ENCODE measurements at regions not wholly inside any gene's neighbourhood (a gene's known extent, or its start where the extent isn't known, plus 50 kb on each side); places are given as distances from the start of the nearest gene placed in this dataset.

DNA sequence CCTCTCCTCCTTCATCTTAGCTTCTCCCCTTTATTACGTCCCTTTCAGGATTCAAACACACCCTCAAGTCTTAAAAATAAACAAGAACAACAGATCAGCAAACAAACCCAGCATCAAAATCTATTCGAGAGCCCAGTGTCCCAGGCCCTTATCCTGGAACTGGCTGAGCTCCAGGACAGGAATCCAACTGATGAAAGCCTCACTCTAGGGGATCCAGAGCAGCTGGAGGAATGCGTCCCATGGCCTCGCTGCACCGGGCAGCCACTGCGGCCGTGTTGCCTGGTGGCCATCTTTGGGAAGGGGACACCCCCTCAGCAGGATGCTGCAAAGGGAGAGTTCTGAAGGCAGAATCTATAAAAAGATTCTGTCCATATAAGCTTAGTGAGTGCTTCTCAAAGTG lies 156.5 kb upstream of the BMPER start:
- Histone ChIP-seq H3K27me3 (no peaks in the 10 kb centered on the region), H3K9me3 (no peaks in the 10 kb centered on the region), H3K4me3 (no peak overlapping the region), H3K4me1 (no peaks in the 10 kb centered on the region), H3K36me3 (no peaks in the 10 kb centered on the region), H3K27ac (no peak overlapping the region)
- TF ChIP-seq POLR2A (IDR thresholded peaks at IDR 0.05): no peak
- no peak for TF ChIP-seq EP300 (IDR thresholded peaks at IDR 0.05)
- TF ChIP-seq, protein P1, sequence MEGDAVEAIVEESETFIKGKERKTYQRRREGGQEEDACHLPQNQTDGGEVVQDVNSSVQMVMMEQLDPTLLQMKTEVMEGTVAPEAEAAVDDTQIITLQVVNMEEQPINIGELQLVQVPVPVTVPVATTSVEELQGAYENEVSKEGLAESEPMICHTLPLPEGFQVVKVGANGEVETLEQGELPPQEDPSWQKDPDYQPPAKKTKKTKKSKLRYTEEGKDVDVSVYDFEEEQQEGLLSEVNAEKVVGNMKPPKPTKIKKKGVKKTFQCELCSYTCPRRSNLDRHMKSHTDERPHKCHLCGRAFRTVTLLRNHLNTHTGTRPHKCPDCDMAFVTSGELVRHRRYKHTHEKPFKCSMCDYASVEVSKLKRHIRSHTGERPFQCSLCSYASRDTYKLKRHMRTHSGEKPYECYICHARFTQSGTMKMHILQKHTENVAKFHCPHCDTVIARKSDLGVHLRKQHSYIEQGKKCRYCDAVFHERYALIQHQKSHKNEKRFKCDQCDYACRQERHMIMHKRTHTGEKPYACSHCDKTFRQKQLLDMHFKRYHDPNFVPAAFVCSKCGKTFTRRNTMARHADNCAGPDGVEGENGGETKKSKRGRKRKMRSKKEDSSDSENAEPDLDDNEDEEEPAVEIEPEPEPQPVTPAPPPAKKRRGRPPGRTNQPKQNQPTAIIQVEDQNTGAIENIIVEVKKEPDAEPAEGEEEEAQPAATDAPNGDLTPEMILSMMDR (IDR thresholded peaks at IDR 0.05): no peak
- TF ChIP-seq POLR2AphosphoS5 (IDR thresholded peaks at IDR 0.05): no peak
- intact Hi-C loops (cut with DNase I; ENCODE audit: low total_unique reads): no loop called here
- 32 to 66% (median 60%) methylated on average over 2 to 7 of the region's 7 CpGs for WGBS, 5 donors
- no peak for DNase-seq

DNA sequence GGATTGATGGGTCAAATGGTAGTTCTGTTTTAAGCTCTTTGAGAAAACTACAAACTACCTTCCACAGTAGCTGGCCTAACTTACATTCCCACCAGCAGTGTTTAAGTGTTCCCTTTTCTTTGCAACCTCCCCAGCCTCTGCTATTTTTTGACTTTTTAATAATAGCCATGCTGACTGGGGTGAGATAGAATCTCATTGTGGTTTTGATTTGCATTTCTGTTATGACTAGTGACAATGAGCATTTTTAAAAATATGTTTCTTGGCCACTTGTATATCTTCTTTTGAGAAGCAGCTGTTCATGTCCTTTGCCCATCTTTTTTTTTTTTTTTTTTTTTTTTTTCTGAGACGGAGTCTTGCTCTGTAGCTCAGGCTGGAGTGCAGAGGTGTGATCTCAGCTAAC lies 155.2 kb upstream of the BMPER start:
- intact Hi-C loops (cut with DNase I; ENCODE audit: low total_unique reads): loop anchor here (10.0 kb wide), 2 partner anchors 145 to 175 kb away; no protein-coding TSS in a partner anchor
- H3K4me1 ChIP-seq: peaks cover 0 to 1% (median 0%) of the 10 kb centered on the region in 4 donors
- TF ChIP-seq EP300 (IDR thresholded peaks at IDR 0.05) (no peak), POLR2AphosphoS5 (IDR thresholded peaks at IDR 0.05) (no peak), POLR2A (IDR thresholded peaks at IDR 0.05) (no peak)
- TF ChIP-seq, protein P1 (IDR thresholded peaks at IDR 0.05): no peak
- 57 to 93% (median 85%) methylated on average over 1 of the region's 1 CpG for WGBS, 5 donors
- H3K36me3 ChIP-seq: no peaks in the 10 kb centered on the region
- DNase-seq: no peak
- H3K9me3 ChIP-seq: no peaks in the 10 kb centered on the region
- no peak overlapping the region for H3K27ac ChIP-seq
- H3K4me3 ChIP-seq: no peak overlapping the region
- H3K27me3 ChIP-seq: no peaks in the 10 kb centered on the region

DNA sequence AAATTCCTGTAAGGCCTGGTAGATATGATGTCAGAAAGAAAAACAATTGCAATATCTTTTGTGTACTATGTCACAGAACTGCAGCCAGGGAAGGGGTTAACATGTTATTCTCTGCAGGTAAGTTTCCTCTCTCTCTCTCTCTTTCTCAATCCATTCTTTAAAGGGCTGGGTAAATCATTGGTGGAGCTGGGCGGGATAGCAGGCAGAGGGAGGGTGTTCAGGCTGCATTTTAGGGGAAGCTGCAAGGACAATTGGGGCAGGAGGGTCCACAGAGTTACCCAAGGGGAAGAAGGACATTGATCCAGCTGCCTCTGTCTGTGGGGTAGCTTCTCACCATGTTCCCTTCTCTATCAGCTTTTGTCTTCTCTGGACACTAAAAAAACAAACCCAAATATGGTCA lies 153.9 kb upstream of the BMPER start:
- WGBS, 5 donors: 13 to 68% (median 54%) methylated on average over 1 of the region's 1 CpG
- H3K9me3 ChIP-seq: no peaks in the 10 kb centered on the region
- DNase-seq: no peak
- intact Hi-C loops (cut with DNase I; ENCODE audit: low total_unique reads): loop anchor here (10.0 kb wide), 2 partner anchors 143 to 173 kb away; no protein-coding TSS in a partner anchor
- no peaks in the 10 kb centered on the region for H3K36me3 ChIP-seq
- TF ChIP-seq EP300 (IDR thresholded peaks at IDR 0.05) (no peak), POLR2A (IDR thresholded peaks at IDR 0.05) (no peak), POLR2AphosphoS5 (IDR thresholded peaks at IDR 0.05) (no peak)
- TF ChIP-seq, protein P1 (IDR thresholded peaks at IDR 0.05): no peak
- H3K27me3 ChIP-seq: no peaks in the 10 kb centered on the region
- H3K4me1 ChIP-seq: peaks cover 0 to 9% (median 0%) of the 10 kb centered on the region in 4 donors
- no peak overlapping the region for H3K4me3 ChIP-seq
- H3K27ac ChIP-seq: no peak overlapping the region

DNA sequence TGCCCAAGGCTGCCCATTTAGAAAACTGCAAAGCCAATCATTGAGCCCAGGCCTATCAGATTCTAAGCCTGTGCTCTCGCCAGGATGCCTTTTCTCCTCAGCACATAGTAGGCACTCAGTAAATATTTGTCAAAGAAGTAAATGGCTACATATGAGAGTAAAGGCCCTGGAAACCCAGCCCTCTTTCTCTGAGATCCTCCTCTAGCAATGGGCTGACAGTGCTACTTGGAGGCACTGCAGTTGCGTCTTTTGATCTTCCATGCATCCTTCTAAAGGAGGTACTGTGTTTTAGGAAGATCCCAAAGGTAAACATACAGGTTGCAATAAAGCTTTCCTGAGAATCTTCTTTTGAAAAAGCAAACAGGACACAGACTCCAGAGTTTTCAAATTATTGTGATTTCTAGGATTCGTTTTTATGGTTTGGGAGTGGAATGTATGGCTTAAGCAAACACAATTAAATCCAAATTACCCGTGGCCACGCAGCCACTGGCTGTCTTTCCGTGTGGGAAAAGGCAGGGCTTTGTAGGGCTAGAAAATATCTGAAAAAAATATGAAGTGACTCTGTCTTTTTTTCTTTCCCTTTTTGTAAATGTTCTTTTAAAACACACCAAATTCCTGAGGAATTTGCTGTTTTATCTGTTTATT lies 151.3 kb upstream of the BMPER start:
- Histone ChIP-seq H3K27ac (no peak overlapping the region), H3K4me1 (peaks cover 0 to 24% (median 5%) of the 10 kb centered on the region in 4 donors), H3K36me3 (no peaks in the 10 kb centered on the region), H3K4me3 (no peak overlapping the region), H3K9me3 (no peaks in the 10 kb centered on the region), H3K27me3 (no peaks in the 10 kb centered on the region)
- WGBS, 5 donors: 60 to 64% (median 62%) methylated on average over 6 of the region's 6 CpGs
- TF ChIP-seq, protein P1 (IDR thresholded peaks at IDR 0.05): no peak
- TF ChIP-seq EP300 (IDR thresholded peaks at IDR 0.05) (no peak), POLR2A (IDR thresholded peaks at IDR 0.05) (no peak), POLR2AphosphoS5 (IDR thresholded peaks at IDR 0.05) (no peak)
- intact Hi-C loops (cut with DNase I; ENCODE audit: low total_unique reads): loop anchor here (10.0 kb wide), 2 partner anchors 141 to 171 kb away; no protein-coding TSS in a partner anchor
- no peak for DNase-seq

Measured in stomach (tissue), 8 donors.